H9 (cell line): ENCODE measurements at regions not wholly inside any gene's neighbourhood (a gene's known extent, or its start where the extent isn't known, plus 50 kb on each side); places are given as distances from the start of the nearest gene placed in this dataset.

Source experiments
- DNase-seq: peaks from one replicate; pipeline ENCODE4 v3.0.0-alpha.2; 2017
- H2AFZ ChIP-seq: one replicate; pipeline ENCODE4 v1.6.1; 2013; ENCODE audit warnings: mild to moderate bottlenecking, low read length, control low read depth, moderate library complexity
- H2AK5ac ChIP-seq: 2 replicates; pipeline ENCODE4 v1.6.1; 2013; ENCODE audit warnings: low read length, control low read depth, mixed read lengths; ENCODE audit not compliant: insufficient read length
- H2BK120ac ChIP-seq: one replicate; pipeline ENCODE4 v1.6.1; 2013; ENCODE audit warnings: low read depth, mild to moderate bottlenecking, low read length, control low read depth, inconsistent platforms; ENCODE audit not compliant: poor library complexity, severe bottlenecking
- H2BK12ac ChIP-seq: 2 replicates; pipeline ENCODE4 v1.6.1; 2013; ENCODE audit warnings: low read length, control low read depth, mixed read lengths, low read depth; ENCODE audit not compliant: insufficient read length
- H2BK15ac ChIP-seq: 2 replicates; pipeline ENCODE4 v1.6.1; 2013; ENCODE audit warnings: low read depth, low read length, control low read depth
- H2BK20ac ChIP-seq: one replicate; pipeline ENCODE4 v1.6.1; 2013; ENCODE audit warnings: low read depth, mild to moderate bottlenecking, low read length, control low read depth, inconsistent platforms; ENCODE audit not compliant: poor library complexity, severe bottlenecking
- H2BK5ac ChIP-seq: 2 replicates; pipeline ENCODE4 v1.6.1; 2013; ENCODE audit warnings: low read length, control low read depth, mixed read lengths; ENCODE audit not compliant: insufficient read length
- H3K14ac ChIP-seq: 2 replicates; pipeline ENCODE4 v1.6.1; 2013; ENCODE audit warnings: low read length, control low read depth; ENCODE audit not compliant: insufficient read depth
- H3K18ac ChIP-seq: 2 replicates; pipeline ENCODE4 v1.6.1; 2013; ENCODE audit warnings: low read depth, mild to moderate bottlenecking, mixed read lengths, low read length, control low read depth; ENCODE audit not compliant: insufficient read length
- H3K23ac ChIP-seq: 2 replicates; pipeline ENCODE4 v1.6.1; 2013; ENCODE audit warnings: low read length, control low read depth, mixed read lengths, low read depth; ENCODE audit not compliant: insufficient read length
- H3K23me2 ChIP-seq: 2 replicates; pipeline ENCODE4 v1.6.1; 2013; ENCODE audit warnings: low read depth, mild to moderate bottlenecking, mixed read lengths, low read length, control low read depth; ENCODE audit not compliant: insufficient read length, poor library complexity, severe bottlenecking
- H3K27ac ChIP-seq: 2 replicates; pipeline ENCODE4 v1.5.1; 2013; ENCODE audit warnings: low read length, control low read depth, mixed read lengths, low read depth; ENCODE audit not compliant: insufficient read length
- H3K27me3 ChIP-seq: 2 replicates; pipeline ENCODE4 v1.6.1; 2013; ENCODE audit warnings: low read length, control low read depth, inconsistent platforms; ENCODE audit not compliant: insufficient read depth
- H3K4ac ChIP-seq: 2 replicates; pipeline ENCODE4 v1.6.1; 2013; ENCODE audit warnings: low read depth, mild to moderate bottlenecking, control low read depth, inconsistent platforms, low read length, moderate library complexity
- H3K4me1 ChIP-seq: 2 replicates; pipeline ENCODE4 v1.6.1; 2013; ENCODE audit warnings: low read length, control low read depth, inconsistent platforms; ENCODE audit not compliant: insufficient read depth
- H3K4me2 ChIP-seq: 2 replicates; pipeline ENCODE4 v1.6.1; 2013; ENCODE audit warnings: low read length, control low read depth, mixed read lengths; ENCODE audit not compliant: insufficient read length, insufficient read depth
- H3K56ac ChIP-seq: 2 replicates; pipeline ENCODE4 v1.6.1; 2013; ENCODE audit warnings: low read depth, mild to moderate bottlenecking, mixed read lengths, low read length, control low read depth; ENCODE audit not compliant: insufficient read length
- H3K79me1 ChIP-seq: 2 replicates; pipeline ENCODE4 v1.6.1; 2013; ENCODE audit warnings: low read depth, mild to moderate bottlenecking, moderate library complexity, low read length, control low read depth, inconsistent platforms; ENCODE audit not compliant: insufficient read depth, poor library complexity, severe bottlenecking
- H3K79me2 ChIP-seq: 2 replicates; pipeline ENCODE4 v1.6.1; 2013; ENCODE audit warnings: low read length, control low read depth, inconsistent platforms; ENCODE audit not compliant: insufficient read depth
- H3K9ac ChIP-seq: 2 replicates; pipeline ENCODE4 v1.6.1; 2013; ENCODE audit warnings: low read length, control low read depth, mixed read lengths; ENCODE audit not compliant: insufficient read length; ENCODE audit errors: extremely low read depth
- H3K9me3 ChIP-seq: one replicate; pipeline ENCODE4 v1.6.1; 2013; ENCODE audit warnings: low read depth, low read length, inconsistent platforms; ENCODE audit not compliant: control insufficient read depth
- H3T11ph ChIP-seq: one replicate; pipeline ENCODE4 v1.6.1; 2013; ENCODE audit warnings: mild to moderate bottlenecking, low read length, control low read depth, inconsistent platforms
- H4K20me1 ChIP-seq: one replicate; pipeline ENCODE4 v1.6.1; 2013; ENCODE audit not compliant: control insufficient read depth, insufficient read length, insufficient read depth
- H4K5ac ChIP-seq: 2 replicates; pipeline ENCODE4 v1.6.1; 2013; ENCODE audit warnings: low read depth, mild to moderate bottlenecking, mixed read lengths, low read length, control low read depth; ENCODE audit not compliant: insufficient read length
- H4K8ac ChIP-seq: replicated peaks from 2 replicates; pipeline ENCODE4 v1.6.1; 2013; ENCODE audit warnings: low read length, control low read depth, mixed read lengths, low read depth; ENCODE audit not compliant: insufficient read length
- H4K91ac ChIP-seq: 2 replicates; pipeline ENCODE4 v1.6.1; 2013; ENCODE audit warnings: low read depth, mild to moderate bottlenecking, moderate library complexity, mixed read lengths, low read length, control low read depth; ENCODE audit not compliant: insufficient read length
- H3K27ac Mint-ChIP-seq, 3 experiments: 2 replicates in 2 of 3; 3 replicates in 1 of 3; pipeline ENCODE4 v1.8.0; 2020 to 2021; ENCODE audit warnings: mixed read lengths in 3 of 3, mild to moderate bottlenecking in 1 of 3, moderate library complexity in 1 of 3
- H3K27me3 Mint-ChIP-seq: 2 replicates; pipeline ENCODE4 v1.8.0; 2021; ENCODE audit warnings: low read depth, mild to moderate bottlenecking, moderate library complexity, mixed read lengths
- H3K36me3 Mint-ChIP-seq, 3 experiments: 2 replicates in 2 of 3; 3 replicates in 1 of 3; pipeline ENCODE4 v1.8.0; 2020 to 2021; ENCODE audit warnings: low read depth in 3 of 3, mixed read lengths in 3 of 3; ENCODE audit not compliant: insufficient read depth in 1 of 3
- H3K4me1 Mint-ChIP-seq, 2 experiments: 2 replicates each; pipeline ENCODE4 v1.8.0; 2020; ENCODE audit warnings: mixed read lengths in 2 of 2
- H3K4me3 Mint-ChIP-seq, 2 experiments: 2 replicates in 1 of 2; 3 replicates in 1 of 2; pipeline ENCODE4 v1.8.0; 2020 to 2021; ENCODE audit warnings: mild to moderate bottlenecking in 2 of 2, mixed read lengths in 2 of 2, moderate library complexity in 1 of 2
- H3K9me3 Mint-ChIP-seq, 2 experiments: 2 replicates in 1 of 2; 3 replicates in 1 of 2; pipeline ENCODE4 v1.8.0; 2020; ENCODE audit warnings: mild to moderate bottlenecking in 2 of 2, mixed read lengths in 2 of 2, moderate library complexity in 1 of 2
- CTCF ChIP-seq: fragments of 200-600 bp; sonication (generic); conservative IDR thresholded peaks from 3 replicates; pipeline ENCODE4 v1.8.0; 2021; ENCODE audit warnings: antibody characterized with exemption, mild to moderate bottlenecking
- WGBS: extraction: QIAGEN DNeasy Blood & Tissue Kit; methylation state at CpG from one replicate; pipeline ENCODE4 v1.1.7; 2013; ENCODE audit warnings: missing lambda C conversion rate, low lambda C conversion rate, mixed read lengths; ENCODE audit not compliant: insufficient read length; ENCODE audit errors: extremely low coverage; 5-methylcytosine and 5-hydroxymethylcytosine counted together

DNA sequence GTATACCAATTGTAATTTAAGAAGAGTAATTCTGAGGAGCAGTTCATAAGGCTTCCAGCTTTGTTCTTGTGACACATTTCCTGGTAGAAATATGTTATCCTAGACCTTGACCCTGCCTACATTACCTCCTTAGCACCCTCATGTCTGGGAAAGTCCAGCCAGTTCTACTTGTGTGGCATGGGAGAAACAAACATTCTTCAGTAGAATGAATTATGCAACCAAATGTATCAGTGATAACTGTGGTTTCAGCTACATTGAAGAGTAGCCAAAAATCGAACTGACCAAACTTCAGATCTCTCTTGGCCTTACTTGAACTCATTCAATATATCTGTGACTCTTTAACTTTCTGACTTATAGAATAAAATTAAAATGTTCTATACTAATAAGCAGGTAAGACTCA, 308.1 kb upstream of the LYPLAL1 start:
- no peak overlapping the region for H2BK5ac ChIP-seq
- no peak overlapping the region for H3K9ac ChIP-seq
- Mint-ChIP-seq H3K4me1 (no peaks in the 10 kb centered on the region), H3K27ac (no peak overlapping the region), H3K27me3 (no peaks in the 10 kb centered on the region), H3K36me3 (no peaks in the 10 kb centered on the region), H3K9me3 (no peaks in the 10 kb centered on the region), H3K4me3 (no peak overlapping the region)
- H3K14ac ChIP-seq, result no peak overlapping the region
- H2AFZ ChIP-seq, result no peak overlapping the region
- no peaks in the 10 kb centered on the region for H4K20me1 ChIP-seq
- no peak overlapping the region for H3K4ac ChIP-seq
- H3K79me1 ChIP-seq, result no peaks in the 10 kb centered on the region
- no peaks in the 10 kb centered on the region for H3K23me2 ChIP-seq
- no peak overlapping the region for H2BK15ac ChIP-seq
- H4K8ac ChIP-seq, result no peak overlapping the region
- WGBS, result no CpG with 5 or more reads among the region's 1 CpG
- H3K23ac ChIP-seq, result no peak overlapping the region
- no peak overlapping the region for H3K4me2 ChIP-seq
- H3T11ph ChIP-seq, result no peak overlapping the region
- H3K18ac ChIP-seq, result no peak overlapping the region
- no peak for DNase-seq
- H4K5ac ChIP-seq, result no peak overlapping the region
- no peak overlapping the region for H3K27ac ChIP-seq
- no peaks in the 10 kb centered on the region for H3K4me1 ChIP-seq
- H3K9me3 ChIP-seq, result no peaks in the 10 kb centered on the region
- no peak overlapping the region for H2BK12ac ChIP-seq
- H2AK5ac ChIP-seq, result no peak overlapping the region
- no peak overlapping the region for H3K56ac ChIP-seq
- H3K27me3 ChIP-seq, result no peaks in the 10 kb centered on the region
- H2BK20ac ChIP-seq, result no peak overlapping the region
- H2BK120ac ChIP-seq, result no peak overlapping the region
- no peak overlapping the region for H4K91ac ChIP-seq
- no peak for TF ChIP-seq CTCF
- H3K79me2 ChIP-seq, result no peaks in the 10 kb centered on the region
